Neural progenitor cell (in vitro differentiated cells): ENCODE measurements at regions not wholly inside any gene's neighbourhood (a gene's known extent, or its start where the extent isn't known, plus 50 kb on each side); places are given as distances from the start of the nearest gene placed in this dataset.
A peak's percentile ranks its signal among the peaks of the same experiment; 100 is the strongest.

Experiments
- DNase-seq: peaks from one replicate; pipeline ENCODE4 v3.0.0-alpha.2; 2016; ENCODE audit warnings: low spot score
- H2AFZ ChIP-seq: fragments of 200-600 bp; sonication (generic); replicated peaks from 2 replicates; pipeline ENCODE4 v1.6.1; 2016; ENCODE audit warnings: antibody characterized with exemption
- H3F3A ChIP-seq: fragments of 200-600 bp; sonication (generic); 2 replicates; pipeline ENCODE4 v1.6.1; 2016; ENCODE audit warnings: antibody characterized with exemption, low read depth
- H3K27ac ChIP-seq: fragments of 200-600 bp; sonication (generic); 2 replicates; pipeline ENCODE4 v1.5.1; 2016; ENCODE audit warnings: mild to moderate bottlenecking
- H3K27me3 ChIP-seq: fragments of 200-600 bp; sonication (generic); 2 replicates; pipeline ENCODE4 v1.6.1; 2016; ENCODE audit warnings: mild to moderate bottlenecking, moderate library complexity
- H3K36me3 ChIP-seq: fragments of 200-600 bp; sonication (generic); 2 replicates; pipeline ENCODE4 v1.5.1; 2016
- H3K4me1 ChIP-seq: fragments of 200-600 bp; sonication (generic); 2 replicates; pipeline ENCODE4 v1.6.1; 2016; ENCODE audit warnings: mixed run types
- H3K4me2 ChIP-seq: fragments of 200-600 bp; sonication (generic); 2 replicates; pipeline ENCODE4 v1.6.1; 2016
- H3K4me3 ChIP-seq: fragments of 200-600 bp; sonication (generic); 2 replicates; pipeline ENCODE4 v1.5.1; 2016
- H3K79me2 ChIP-seq: fragments of 200-600 bp; sonication (generic); 2 replicates; pipeline ENCODE4 v1.6.1; 2016; ENCODE audit warnings: low read depth
- H3K9ac ChIP-seq: fragments of 200-600 bp; sonication (generic); 2 replicates; pipeline ENCODE4 v1.6.1; 2016
- H3K9me3 ChIP-seq: fragments of 200-600 bp; sonication (generic); 2 replicates; pipeline ENCODE4 v1.5.1; 2016; ENCODE audit warnings: low read depth
- H4K20me1 ChIP-seq: fragments of 200-600 bp; sonication (generic); 2 replicates; pipeline ENCODE4 v1.6.1; 2016; ENCODE audit warnings: low read depth
- H3K27ac Mint-ChIP-seq: 3 replicates; pipeline ENCODE4 v1.8.0; 2021; ENCODE audit warnings: mixed read lengths
- H3K27me3 Mint-ChIP-seq: 2 replicates; pipeline ENCODE4 v1.8.0; 2022; ENCODE audit warnings: low read depth, mild to moderate bottlenecking, inconsistent platforms, moderate library complexity, mixed read lengths; ENCODE audit not compliant: insufficient read depth
- H3K36me3 Mint-ChIP-seq: 3 replicates; pipeline ENCODE4 v1.8.0; 2021; ENCODE audit warnings: mixed read lengths
- H3K4me1 Mint-ChIP-seq: 3 replicates; pipeline ENCODE4 v1.8.0; 2021; ENCODE audit warnings: mixed read lengths
- H3K4me3 Mint-ChIP-seq: 3 replicates; pipeline ENCODE4 v1.8.0; 2021; ENCODE audit warnings: mild to moderate bottlenecking, moderate library complexity, mixed read lengths
- H3K9me3 Mint-ChIP-seq: 3 replicates; pipeline ENCODE4 v1.8.0; 2020; ENCODE audit warnings: mixed read lengths
- EZH2 ChIP-seq: fragments of 200-600 bp; sonication (generic); IDR thresholded peaks from 2 replicates; pipeline ENCODE4 v1.6.1; 2017; ENCODE audit warnings: antibody characterized with exemption, mild to moderate bottlenecking, moderate library complexity
- EZH2phosphoT487 ChIP-seq: fragments of 200-600 bp; sonication (generic); IDR thresholded peaks from 2 replicates; pipeline ENCODE4 v1.6.1; 2017; ENCODE audit warnings: antibody characterized with exemption
- TF ChIP-seq, protein P1 (sequence below): fragments of 200-600 bp; sonication (generic); IDR thresholded peaks from 2 replicates; pipeline ENCODE4 v1.5.1; 2017; ENCODE audit warnings: antibody characterized with exemption, mild to moderate bottlenecking

DNA sequence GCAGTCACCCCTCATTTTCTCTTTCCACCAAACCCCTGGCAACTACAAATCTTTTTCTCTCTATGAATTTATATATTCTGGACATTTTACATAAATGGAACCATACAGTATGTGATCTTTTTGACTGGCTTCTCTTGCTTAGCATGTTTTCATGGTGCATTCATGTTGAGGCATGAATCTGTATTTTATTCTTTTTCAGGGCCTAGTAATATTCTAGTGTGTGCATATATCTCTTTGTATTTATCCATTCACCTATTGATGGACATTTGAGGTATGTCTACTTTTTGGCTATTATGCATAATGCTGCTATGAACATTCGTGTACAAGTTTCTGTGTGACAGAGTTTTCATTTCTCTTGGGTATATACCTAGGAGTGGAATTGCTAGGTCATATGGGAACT lies 78.2 kb downstream of the HACD1 start:
- Histone ChIP-seq H3K79me2 (no peaks in the 10 kb centered on the region), H3K4me2 (no peak overlapping the region), H3K36me3 (no peaks in the 10 kb centered on the region), H3K9me3 (no peaks in the 10 kb centered on the region), H3K27me3 (no peaks in the 10 kb centered on the region), H2AFZ (no peak overlapping the region), H4K20me1 (no peaks in the 10 kb centered on the region), H3F3A (no peaks in the 10 kb centered on the region), H3K4me3 (no peak overlapping the region), H3K9ac (no peak overlapping the region), H3K4me1 (no peaks in the 10 kb centered on the region), H3K27ac (no peak overlapping the region)
- DNase-seq: no peak
- H3K27me3 Mint-ChIP-seq: peaks cover 2% of the 10 kb centered on the region
- no peaks in the 10 kb centered on the region for H3K36me3 Mint-ChIP-seq
- H3K4me1 Mint-ChIP-seq: no peaks in the 10 kb centered on the region
- peaks cover 2% of the 10 kb centered on the region for H3K9me3 Mint-ChIP-seq
- H3K27ac Mint-ChIP-seq: no peak overlapping the region
- no peak for TF ChIP-seq EZH2phosphoT487
- no peak for TF ChIP-seq EZH2
- TF ChIP-seq, protein P1, sequence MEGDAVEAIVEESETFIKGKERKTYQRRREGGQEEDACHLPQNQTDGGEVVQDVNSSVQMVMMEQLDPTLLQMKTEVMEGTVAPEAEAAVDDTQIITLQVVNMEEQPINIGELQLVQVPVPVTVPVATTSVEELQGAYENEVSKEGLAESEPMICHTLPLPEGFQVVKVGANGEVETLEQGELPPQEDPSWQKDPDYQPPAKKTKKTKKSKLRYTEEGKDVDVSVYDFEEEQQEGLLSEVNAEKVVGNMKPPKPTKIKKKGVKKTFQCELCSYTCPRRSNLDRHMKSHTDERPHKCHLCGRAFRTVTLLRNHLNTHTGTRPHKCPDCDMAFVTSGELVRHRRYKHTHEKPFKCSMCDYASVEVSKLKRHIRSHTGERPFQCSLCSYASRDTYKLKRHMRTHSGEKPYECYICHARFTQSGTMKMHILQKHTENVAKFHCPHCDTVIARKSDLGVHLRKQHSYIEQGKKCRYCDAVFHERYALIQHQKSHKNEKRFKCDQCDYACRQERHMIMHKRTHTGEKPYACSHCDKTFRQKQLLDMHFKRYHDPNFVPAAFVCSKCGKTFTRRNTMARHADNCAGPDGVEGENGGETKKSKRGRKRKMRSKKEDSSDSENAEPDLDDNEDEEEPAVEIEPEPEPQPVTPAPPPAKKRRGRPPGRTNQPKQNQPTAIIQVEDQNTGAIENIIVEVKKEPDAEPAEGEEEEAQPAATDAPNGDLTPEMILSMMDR: no peak
- H3K4me3 Mint-ChIP-seq: peak overlapping the region; percentile 0

DNA sequence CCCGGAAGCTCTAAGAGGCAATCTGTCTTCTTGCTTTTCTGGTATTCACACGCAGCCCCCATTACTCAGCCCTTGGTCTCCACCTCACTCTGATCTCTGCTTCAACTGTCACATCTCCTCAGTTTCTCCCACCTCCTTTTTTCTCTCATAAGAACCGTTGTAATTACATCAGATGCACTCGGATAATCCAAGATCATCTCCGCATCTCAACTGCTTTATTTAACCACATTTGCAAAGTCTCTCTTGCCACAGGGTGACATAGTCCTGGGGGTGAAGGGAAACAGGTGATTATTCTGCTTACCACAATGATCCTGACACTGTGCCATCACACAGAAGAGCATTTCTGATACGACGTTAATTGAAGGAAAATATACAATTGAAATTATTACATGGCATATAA lies 79.9 kb downstream of the HACD1 start:
- H3K4me3 Mint-ChIP-seq: no peak overlapping the region
- no peaks in the 10 kb centered on the region for H3K4me1 Mint-ChIP-seq
- no peak overlapping the region for H3K27ac Mint-ChIP-seq
- H3K27ac ChIP-seq: no peak overlapping the region
- no peaks in the 10 kb centered on the region for H3K79me2 ChIP-seq
- H3K27me3 ChIP-seq: no peaks in the 10 kb centered on the region
- no peak overlapping the region for H3K9ac ChIP-seq
- H3K9me3 ChIP-seq: no peaks in the 10 kb centered on the region
- H3K36me3 Mint-ChIP-seq: no peaks in the 10 kb centered on the region
- no peak overlapping the region for H2AFZ ChIP-seq
- peaks cover 2% of the 10 kb centered on the region for H3K27me3 Mint-ChIP-seq
- H3K4me3 ChIP-seq: no peak overlapping the region
- no peak for TF ChIP-seq EZH2phosphoT487
- TF ChIP-seq, protein P1: no peak
- TF ChIP-seq EZH2: no peak
- no peak overlapping the region for H3K4me2 ChIP-seq
- H3F3A ChIP-seq: no peaks in the 10 kb centered on the region
- no peaks in the 10 kb centered on the region for H3K36me3 ChIP-seq
- DNase-seq: no peak
- peaks cover 2% of the 10 kb centered on the region for H3K9me3 Mint-ChIP-seq
- no peaks in the 10 kb centered on the region for H3K4me1 ChIP-seq
- no peaks in the 10 kb centered on the region for H4K20me1 ChIP-seq

- Mint-ChIP-seq H3K36me3 (no peaks in the 10 kb centered on the region), H3K27ac (no peak overlapping the region), H3K4me3 (no peak overlapping the region), H3K4me1 (no peaks in the 10 kb centered on the region), H3K9me3 (peaks cover 2% of the 10 kb centered on the region), H3K27me3 (peaks cover 2% of the 10 kb centered on the region)
- Histone ChIP-seq H3K36me3 (no peaks in the 10 kb centered on the region), H3K4me2 (no peak overlapping the region), H3K27me3 (no peaks in the 10 kb centered on the region), H3K9me3 (no peaks in the 10 kb centered on the region), H3F3A (no peaks in the 10 kb centered on the region), H4K20me1 (no peaks in the 10 kb centered on the region), H3K9ac (no peak overlapping the region), H3K4me3 (no peak overlapping the region), H2AFZ (no peak overlapping the region), H3K27ac (no peak overlapping the region), H3K79me2 (no peaks in the 10 kb centered on the region), H3K4me1 (no peaks in the 10 kb centered on the region)
- no peak for DNase-seq
- TF ChIP-seq, protein P1: no peak
- TF ChIP-seq EZH2 (no peak), EZH2phosphoT487 (no peak)
These were observed 81.0 kb downstream of the HACD1 start for GRCh38 chr10:17536221-17536620.
